Natural killer cell (primary cell): ENCODE measurements at regions not wholly inside any gene's neighbourhood (a gene's known extent, or its start where the extent isn't known, plus 50 kb on each side); places are given as distances from the start of the nearest gene placed in this dataset.

Source experiments
- ATAC-seq, 3 donors: fragments of 150-1000 bp in 2 of 3; fragments of 200-7000 bp in 1 of 3; cut with Tn5 transposase; 1 replicate in 1 of 3; 2 replicates in 2 of 3; pipeline ENCODE4 v1.10.0; 2021; ENCODE audit warnings: mild to moderate bottlenecking in 2 of 3, moderate library complexity in 2 of 3
- DNase-seq, 2 donors: peaks; one replicate each; pipeline versions ENCODE4 v3.0.0 to v3.0.0-alpha.2; 2013 to 2021; ENCODE audit warnings: mixed read lengths in 1 of 2
- H3K27ac ChIP-seq: one replicate; pipeline ENCODE4 v1.5.1; 2013; ENCODE audit warnings: mild to moderate bottlenecking, low read length
- H3K27me3 ChIP-seq: one replicate; pipeline ENCODE4 v1.6.1; 2013; ENCODE audit warnings: low read length; ENCODE audit not compliant: control insufficient read depth, insufficient read depth
- H3K36me3 ChIP-seq: one replicate; pipeline ENCODE4 v1.6.1; 2013; ENCODE audit warnings: low read length; ENCODE audit not compliant: control insufficient read depth, insufficient read depth
- H3K4me1 ChIP-seq: one replicate; pipeline ENCODE4 v1.6.1; 2013; ENCODE audit warnings: low read length; ENCODE audit not compliant: control insufficient read depth, insufficient read depth
- H3K4me3 ChIP-seq: one replicate; pipeline ENCODE4 v1.5.1; 2013; ENCODE audit warnings: low read length
- H3K9me3 ChIP-seq: one replicate; pipeline ENCODE4 v1.6.1; 2013; ENCODE audit warnings: low read length; ENCODE audit not compliant: control insufficient read depth, insufficient read depth
- H3K27ac Mint-ChIP-seq, 2 donors: one replicate each; pipeline ENCODE4 v1.8.0; 2022; ENCODE audit warnings: mild to moderate bottlenecking in 2 of 2, mixed read lengths in 2 of 2, moderate library complexity in 1 of 2
- H3K27me3 Mint-ChIP-seq, 2 donors: one replicate each; pipeline ENCODE4 v1.8.0; 2022; ENCODE audit warnings: low read depth in 2 of 2, mixed read lengths in 2 of 2
- H3K36me3 Mint-ChIP-seq: one replicate; pipeline ENCODE4 v1.8.0; 2022; ENCODE audit warnings: mixed read lengths
- H3K4me1 Mint-ChIP-seq, 2 donors: one replicate each; pipeline ENCODE4 v1.8.0; 2022; ENCODE audit warnings: mixed read lengths in 2 of 2
- H3K4me3 Mint-ChIP-seq: one replicate; pipeline ENCODE4 v1.8.0; 2022; ENCODE audit warnings: mild to moderate bottlenecking, moderate library complexity, mixed read lengths
- H3K9me3 Mint-ChIP-seq, 2 donors: one replicate each; pipeline ENCODE4 v1.8.0; 2022; ENCODE audit warnings: mixed read lengths in 2 of 2
- WGBS: methylation state at CpG from one replicate; pipeline ENCODE4 v1.1.7; 2013; ENCODE audit warnings: missing lambda C conversion rate; ENCODE audit not compliant: insufficient coverage; 5-methylcytosine and 5-hydroxymethylcytosine counted together
- intact Hi-C: fragments of 100-400 bp; cut with micrococcal nuclease; formaldehyde crosslinking; loops from one replicate; pipeline ENCODE4 v1.14.2; 2022
- TF ChIP-seq, protein P1 (sequence below): fragments of 200-600 bp; IDR thresholded peaks from one replicate; pipeline ENCODE4 v1.8.0; 2022; ENCODE audit warnings: antibody characterized with exemption

DNA sequence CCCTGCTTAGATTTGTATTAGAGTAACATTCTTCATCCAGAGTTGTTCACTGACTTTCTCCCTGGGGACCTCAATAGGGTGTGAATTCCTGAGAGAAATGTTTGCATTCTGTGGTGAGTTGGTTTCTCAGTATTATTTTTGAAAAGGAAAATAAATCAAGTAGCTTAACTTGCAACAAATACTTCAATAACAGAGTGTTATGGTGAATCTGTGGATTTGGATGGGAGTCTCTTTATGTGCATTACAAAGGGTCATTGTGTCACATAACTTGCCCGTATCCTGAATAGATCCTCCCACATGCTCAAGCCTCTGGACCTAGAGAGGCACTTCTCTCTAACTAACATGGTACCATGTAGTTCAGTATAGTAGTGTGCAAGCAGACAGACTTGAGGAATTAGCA lies 68.4 kb upstream of the IPO9 start:
- H3K4me1 Mint-ChIP-seq, result no peaks in the 10 kb centered on the region
- Histone ChIP-seq H3K9me3 (no peaks in the 10 kb centered on the region), H3K4me3 (no peak overlapping the region), H3K36me3 (no peaks in the 10 kb centered on the region), H3K27me3 (no peaks in the 10 kb centered on the region), H3K27ac (no peak overlapping the region), H3K4me1 (no peaks in the 10 kb centered on the region)
- H3K9me3 Mint-ChIP-seq, result no peaks in the 10 kb centered on the region
- peaks cover 14 to 16% of the 10 kb centered on the region in 2 donors for H3K27me3 Mint-ChIP-seq
- DNase-seq (no peak), ATAC-seq (no peak)
- H3K4me3 Mint-ChIP-seq, result no peak overlapping the region
- TF ChIP-seq, protein P1, sequence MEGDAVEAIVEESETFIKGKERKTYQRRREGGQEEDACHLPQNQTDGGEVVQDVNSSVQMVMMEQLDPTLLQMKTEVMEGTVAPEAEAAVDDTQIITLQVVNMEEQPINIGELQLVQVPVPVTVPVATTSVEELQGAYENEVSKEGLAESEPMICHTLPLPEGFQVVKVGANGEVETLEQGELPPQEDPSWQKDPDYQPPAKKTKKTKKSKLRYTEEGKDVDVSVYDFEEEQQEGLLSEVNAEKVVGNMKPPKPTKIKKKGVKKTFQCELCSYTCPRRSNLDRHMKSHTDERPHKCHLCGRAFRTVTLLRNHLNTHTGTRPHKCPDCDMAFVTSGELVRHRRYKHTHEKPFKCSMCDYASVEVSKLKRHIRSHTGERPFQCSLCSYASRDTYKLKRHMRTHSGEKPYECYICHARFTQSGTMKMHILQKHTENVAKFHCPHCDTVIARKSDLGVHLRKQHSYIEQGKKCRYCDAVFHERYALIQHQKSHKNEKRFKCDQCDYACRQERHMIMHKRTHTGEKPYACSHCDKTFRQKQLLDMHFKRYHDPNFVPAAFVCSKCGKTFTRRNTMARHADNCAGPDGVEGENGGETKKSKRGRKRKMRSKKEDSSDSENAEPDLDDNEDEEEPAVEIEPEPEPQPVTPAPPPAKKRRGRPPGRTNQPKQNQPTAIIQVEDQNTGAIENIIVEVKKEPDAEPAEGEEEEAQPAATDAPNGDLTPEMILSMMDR, result no peak
- no peaks in the 10 kb centered on the region for H3K36me3 Mint-ChIP-seq
- no peak overlapping the region for H3K27ac Mint-ChIP-seq
- intact Hi-C loops, result no loop called here
- WGBS, result no CpG with 5 or more reads among the region's 1 CpG

DNA sequence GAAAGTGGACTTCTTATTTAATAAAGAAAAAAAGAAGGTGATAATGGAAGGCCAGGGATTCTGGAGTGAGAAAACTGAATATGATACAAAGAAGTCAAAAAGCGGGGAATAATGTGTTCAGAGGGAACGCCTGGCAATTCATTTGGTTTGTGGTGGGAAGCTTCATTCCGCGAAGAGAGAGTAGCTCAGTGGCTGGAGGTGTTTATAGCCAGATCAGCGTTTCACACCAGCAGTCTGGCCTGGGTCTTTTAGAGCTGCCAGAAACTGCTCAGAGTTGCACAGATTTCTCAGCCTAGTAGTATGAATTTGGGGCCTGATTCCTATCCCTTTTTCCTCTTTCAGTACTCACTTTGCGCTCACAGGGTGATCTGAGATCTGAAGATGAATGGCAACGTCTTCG lies 67.8 kb upstream of the IPO9 start:
- Histone ChIP-seq H3K4me3 (no peak overlapping the region), H3K4me1 (no peaks in the 10 kb centered on the region), H3K9me3 (no peaks in the 10 kb centered on the region), H3K36me3 (no peaks in the 10 kb centered on the region), H3K27me3 (no peaks in the 10 kb centered on the region), H3K27ac (no peak overlapping the region)
- Mint-ChIP-seq H3K36me3 (no peaks in the 10 kb centered on the region), H3K9me3 (no peaks in the 10 kb centered on the region), H3K27me3 (peaks cover 14 to 18% of the 10 kb centered on the region in 2 donors), H3K4me3 (no peak overlapping the region), H3K4me1 (no peaks in the 10 kb centered on the region), H3K27ac (no peak overlapping the region)
- ATAC-seq (no peak), DNase-seq (no peak)
- TF ChIP-seq, protein P1, result no peak
- intact Hi-C loops, result no loop called here
- 91% methylated on average over 8 of the region's 8 CpGs for WGBS

DNA sequence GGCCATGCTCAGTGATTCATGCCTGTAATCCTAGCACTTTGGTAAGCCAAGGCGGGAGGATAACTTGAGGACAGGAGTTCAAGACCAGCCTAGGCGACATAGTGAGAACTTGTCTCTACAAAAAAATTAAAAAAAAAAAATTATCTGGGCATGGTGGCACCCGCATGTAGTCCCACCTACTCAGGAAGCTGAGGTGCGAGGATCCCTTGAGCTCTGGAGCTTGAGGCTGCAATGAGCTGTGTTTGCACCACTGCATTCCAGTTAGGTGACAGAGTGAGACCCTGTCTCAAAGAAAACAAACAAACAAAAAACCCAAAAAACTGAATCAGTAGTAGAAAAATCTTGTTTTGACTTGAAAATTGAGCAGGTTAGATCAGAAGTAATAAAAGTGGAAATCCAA lies 67.1 kb upstream of the IPO9 start:
- no peak overlapping the region for H3K4me3 ChIP-seq
- no peaks in the 10 kb centered on the region for H3K9me3 ChIP-seq
- H3K27me3 ChIP-seq, result no peaks in the 10 kb centered on the region
- no peaks in the 10 kb centered on the region for H3K9me3 Mint-ChIP-seq
- WGBS, result 90% methylated on average over 4 of the region's 4 CpGs
- ATAC-seq (no peak), DNase-seq (no peak)
- TF ChIP-seq, protein P1, result no peak
- H3K27ac Mint-ChIP-seq, result no peak overlapping the region
- H3K4me3 Mint-ChIP-seq, result no peak overlapping the region
- no peak overlapping the region for H3K27ac ChIP-seq
- peaks cover 7 to 16% of the 10 kb centered on the region in 2 donors for H3K27me3 Mint-ChIP-seq
- intact Hi-C loops, result no loop called here
- H3K36me3 Mint-ChIP-seq, result no peaks in the 10 kb centered on the region
- H3K36me3 ChIP-seq, result no peaks in the 10 kb centered on the region
- H3K4me1 Mint-ChIP-seq, result no peaks in the 10 kb centered on the region
- no peaks in the 10 kb centered on the region for H3K4me1 ChIP-seq

DNA sequence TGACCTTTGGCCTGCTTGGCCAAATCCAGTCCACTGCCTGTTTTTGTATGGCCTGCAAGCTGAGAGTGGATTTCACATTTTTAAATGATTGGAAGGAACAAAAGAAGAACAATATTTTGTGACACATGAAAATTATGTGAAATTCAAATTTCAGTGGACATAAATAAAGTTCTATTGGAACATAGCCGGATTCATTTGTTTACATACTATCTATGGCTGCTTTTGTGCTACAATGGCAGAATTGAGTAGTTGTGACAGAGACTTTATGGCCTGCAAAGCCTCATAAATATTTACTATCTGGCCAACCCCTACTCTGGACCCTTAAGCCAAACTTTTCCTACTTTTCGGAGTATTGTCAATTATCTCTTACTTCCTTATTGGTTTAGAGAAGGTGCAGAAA lies 66.6 kb upstream of the IPO9 start:
- no peak for ATAC-seq
- Histone ChIP-seq H3K27ac (no peak overlapping the region), H3K27me3 (no peaks in the 10 kb centered on the region), H3K36me3 (no peaks in the 10 kb centered on the region), H3K9me3 (no peaks in the 10 kb centered on the region), H3K4me1 (no peaks in the 10 kb centered on the region), H3K4me3 (no peak overlapping the region)
- TF ChIP-seq, protein P1, result no peak
- Mint-ChIP-seq H3K27me3 (peaks cover 2 to 11% of the 10 kb centered on the region in 2 donors), H3K9me3 (no peaks in the 10 kb centered on the region), H3K36me3 (no peaks in the 10 kb centered on the region), H3K4me3 (no peak overlapping the region), H3K27ac (no peak overlapping the region), H3K4me1 (no peaks in the 10 kb centered on the region)
- WGBS, result 100% methylated on average over 1 of the region's 2 CpGs
- DNase-seq, result no peak
- intact Hi-C loops, result no loop called here
